ENCODE measurements at regions not wholly inside any gene's neighbourhood (a gene's known extent, or its start where the extent isn't known, plus 50 kb on each side); places are given as distances from the start of the nearest gene placed in this dataset.

DNA sequence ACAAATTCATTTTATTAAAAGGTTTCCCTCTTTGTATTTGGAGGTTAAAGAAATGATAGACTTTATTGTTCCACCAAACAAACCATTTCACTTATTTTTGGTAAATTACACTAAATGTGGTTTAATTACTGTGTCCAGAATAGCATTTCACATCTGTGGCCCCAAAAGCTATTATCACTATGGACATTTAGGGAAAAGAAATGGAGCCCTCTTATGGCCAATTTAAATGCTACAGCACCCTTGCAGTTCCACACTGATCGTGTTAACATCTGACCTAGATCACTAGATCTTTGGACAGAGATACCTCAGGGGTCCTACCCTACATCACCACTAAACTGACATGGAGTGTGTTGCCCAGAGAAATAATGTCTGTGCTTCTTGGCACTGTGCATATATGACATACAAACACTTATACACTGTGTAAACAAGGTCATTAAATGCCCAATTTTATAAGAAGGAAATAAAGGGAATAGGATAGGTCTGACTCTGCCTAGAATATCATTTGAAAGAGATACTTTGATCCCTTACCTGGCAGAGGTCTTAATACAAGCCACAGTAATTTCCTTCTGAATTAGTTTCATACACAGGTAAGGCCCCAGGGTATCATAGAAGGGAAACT is 163.9 kb downstream of the KDR start:
- Histone ChIP-seq H3K4me3 (ENCODE audit: insufficient read depth, low read depth, low read length) (no peak overlapping the region), H3K27me3 (ENCODE audit: control insufficient read depth, insufficient read depth, low read length) (no peaks in the 10 kb centered on the region), H3K36me3 (replicated peaks; ENCODE audit: control insufficient read depth, insufficient read depth, low read length) (no peaks in the 10 kb centered on the region)
- peak; percentile 22 for DNase-seq

DNA sequence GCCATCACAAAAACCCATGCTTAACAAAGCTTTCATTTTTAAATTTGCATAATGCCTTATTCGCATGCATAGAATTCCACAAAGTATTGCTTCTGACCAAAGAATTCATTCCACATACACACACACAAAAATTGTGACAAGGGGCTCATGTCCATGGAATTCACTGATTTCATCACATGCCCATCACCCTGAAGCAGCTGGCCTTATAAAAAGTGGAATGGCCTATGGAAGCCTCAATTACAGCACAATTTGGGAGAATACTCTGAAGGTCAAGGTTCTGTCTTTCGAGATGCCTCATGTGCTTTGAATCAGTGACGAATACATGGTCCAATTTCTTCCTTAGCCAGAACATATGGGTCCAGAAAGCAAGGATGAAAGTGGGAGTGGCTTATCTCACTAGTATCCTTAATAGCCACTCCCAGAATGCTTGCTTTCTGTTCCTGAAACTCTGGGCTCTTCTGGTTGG is 165.7 kb downstream of the KDR start:
- Histone ChIP-seq H3K36me3 (replicated peaks; ENCODE audit: control insufficient read depth, insufficient read depth, low read length) (no peaks in the 10 kb centered on the region), H3K4me3 (ENCODE audit: insufficient read depth, low read depth, low read length) (no peak overlapping the region), H3K27me3 (ENCODE audit: control insufficient read depth, insufficient read depth, low read length) (no peaks in the 10 kb centered on the region)
- no peak for DNase-seq

DNA sequence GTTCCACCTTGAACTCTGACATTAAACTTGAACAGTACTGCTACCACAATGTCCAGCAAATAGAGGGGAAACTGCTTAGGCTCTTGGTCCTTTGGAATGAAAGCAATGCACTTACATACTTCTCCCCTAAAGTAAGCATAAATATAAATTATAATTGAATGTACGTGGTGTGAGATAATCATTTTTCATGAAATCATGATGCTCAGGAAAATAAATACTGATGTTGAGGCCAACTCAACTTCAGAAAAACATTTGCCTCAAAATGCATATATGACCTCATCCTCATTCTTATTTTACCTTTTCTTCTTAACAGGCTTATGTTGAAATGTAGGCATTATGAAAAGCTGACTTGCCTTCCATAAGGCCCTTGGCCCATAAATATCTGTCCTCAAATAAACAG is 166.3 kb downstream of the KDR start:
- no peaks in the 10 kb centered on the region for H3K27me3 ChIP-seq (ENCODE audit: control insufficient read depth, insufficient read depth, low read length)
- DNase-seq = no peak
- no peak overlapping the region for H3K4me3 ChIP-seq (ENCODE audit: insufficient read depth, low read depth, low read length)
- H3K36me3 ChIP-seq (replicated peaks; ENCODE audit: control insufficient read depth, insufficient read depth, low read length) = no peaks in the 10 kb centered on the region

- DNase-seq = no peak
- H3K27me3 ChIP-seq (ENCODE audit: control insufficient read depth, insufficient read depth, low read length) = no peaks in the 10 kb centered on the region
- H3K36me3 ChIP-seq (replicated peaks; ENCODE audit: control insufficient read depth, insufficient read depth, low read length) = no peaks in the 10 kb centered on the region
- no peak overlapping the region for H3K4me3 ChIP-seq (ENCODE audit: insufficient read depth, low read depth, low read length)
These were observed 167.2 kb downstream of the KDR start for GRCh38 chr4:54958236-54958635.

GRCh38 chr4:54954656-54955388 is 170.6 kb downstream of the KDR start:
- Histone ChIP-seq H3K4me3 (ENCODE audit: insufficient read depth, low read depth, low read length) (no peak overlapping the region), H3K27me3 (ENCODE audit: control insufficient read depth, insufficient read depth, low read length) (no peaks in the 10 kb centered on the region), H3K36me3 (replicated peaks; ENCODE audit: control insufficient read depth, insufficient read depth, low read length) (no peaks in the 10 kb centered on the region)
- DNase-seq = no peak

GRCh38 chr4:54946741-54947140 is 178.7 kb downstream of the KDR start:
- H3K27me3 ChIP-seq (ENCODE audit: control insufficient read depth, insufficient read depth, low read length) = no peaks in the 10 kb centered on the region
- no peaks in the 10 kb centered on the region for H3K36me3 ChIP-seq (replicated peaks; ENCODE audit: control insufficient read depth, insufficient read depth, low read length)
- no peak for DNase-seq
- H3K4me3 ChIP-seq (ENCODE audit: insufficient read depth, low read depth, low read length) = no peak overlapping the region

DNA sequence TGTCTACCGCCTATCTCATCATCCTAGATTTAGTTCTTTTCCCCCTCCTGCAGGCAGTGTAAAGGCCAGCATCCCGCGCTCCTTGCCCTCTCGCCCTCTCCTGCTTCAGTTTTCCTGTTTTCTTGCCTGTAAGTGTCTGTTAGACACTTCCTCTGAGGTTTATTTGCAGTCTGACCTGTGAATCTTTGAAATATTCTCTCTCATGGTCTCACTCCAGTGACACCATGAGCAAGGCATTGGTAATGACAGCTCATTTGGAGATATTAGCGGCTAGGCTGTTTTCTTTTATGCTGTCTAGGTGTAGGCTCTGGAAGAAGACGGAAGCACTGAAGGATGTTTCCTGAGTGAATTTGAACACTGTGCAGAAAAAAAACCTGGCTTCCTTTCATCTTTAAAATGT is 179.6 kb downstream of the KDR start:
- DNase-seq = no peak
- no peaks in the 10 kb centered on the region for H3K27me3 ChIP-seq (ENCODE audit: control insufficient read depth, insufficient read depth, low read length)
- H3K36me3 ChIP-seq (replicated peaks; ENCODE audit: control insufficient read depth, insufficient read depth, low read length) = no peaks in the 10 kb centered on the region
- no peak overlapping the region for H3K4me3 ChIP-seq (ENCODE audit: insufficient read depth, low read depth, low read length)

DNA sequence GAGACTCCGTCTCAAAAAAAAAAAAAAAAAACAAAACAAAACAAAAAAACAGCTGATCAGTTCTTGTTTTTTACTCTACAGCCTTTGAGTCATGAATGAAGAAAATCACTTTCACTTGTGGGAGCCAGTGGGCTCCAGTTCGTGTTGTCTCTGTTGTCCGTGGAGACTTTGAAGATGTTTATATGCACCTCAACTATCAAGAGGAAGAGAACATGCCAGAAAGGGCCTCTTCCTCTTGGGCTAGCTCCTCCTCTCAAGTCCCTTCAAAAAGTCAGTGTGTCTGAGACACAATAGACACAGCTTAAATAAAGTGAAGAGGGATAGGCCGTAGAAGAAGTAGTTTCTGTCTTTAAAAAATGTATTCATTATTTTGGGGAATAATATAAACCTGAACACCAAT is 182.7 kb downstream of the KDR start:
- Histone ChIP-seq H3K36me3 (replicated peaks; ENCODE audit: control insufficient read depth, insufficient read depth, low read length) (no peaks in the 10 kb centered on the region), H3K4me3 (ENCODE audit: insufficient read depth, low read depth, low read length) (no peak overlapping the region), H3K27me3 (ENCODE audit: control insufficient read depth, insufficient read depth, low read length) (no peaks in the 10 kb centered on the region)
- DNase-seq = no peak

GRCh38 chr4:54941994-54942552 is 183.3 kb downstream of the KDR start:
- no peak overlapping the region for H3K4me3 ChIP-seq (ENCODE audit: insufficient read depth, low read depth, low read length)
- no peaks in the 10 kb centered on the region for H3K27me3 ChIP-seq (ENCODE audit: control insufficient read depth, insufficient read depth, low read length)
- DNase-seq = no peak
- H3K36me3 ChIP-seq (replicated peaks; ENCODE audit: control insufficient read depth, insufficient read depth, low read length) = no peaks in the 10 kb centered on the region

GRCh38 chr4:54940996-54941865 is 184.2 kb downstream of the KDR start:
- no peaks in the 10 kb centered on the region for H3K36me3 ChIP-seq (replicated peaks; ENCODE audit: control insufficient read depth, insufficient read depth, low read length)
- H3K27me3 ChIP-seq (ENCODE audit: control insufficient read depth, insufficient read depth, low read length) = no peaks in the 10 kb centered on the region
- no peak for DNase-seq
- no peak overlapping the region for H3K4me3 ChIP-seq (ENCODE audit: insufficient read depth, low read depth, low read length)

- Histone ChIP-seq H3K36me3 (replicated peaks; ENCODE audit: control insufficient read depth, insufficient read depth, low read length) (no peaks in the 10 kb centered on the region), H3K27me3 (ENCODE audit: control insufficient read depth, insufficient read depth, low read length) (no peaks in the 10 kb centered on the region), H3K4me3 (ENCODE audit: insufficient read depth, low read depth, low read length) (no peak overlapping the region)
- no peak for DNase-seq
These were observed 187.9 kb downstream of the KDR start for GRCh38 chr4:54937501-54937900.

DNA sequence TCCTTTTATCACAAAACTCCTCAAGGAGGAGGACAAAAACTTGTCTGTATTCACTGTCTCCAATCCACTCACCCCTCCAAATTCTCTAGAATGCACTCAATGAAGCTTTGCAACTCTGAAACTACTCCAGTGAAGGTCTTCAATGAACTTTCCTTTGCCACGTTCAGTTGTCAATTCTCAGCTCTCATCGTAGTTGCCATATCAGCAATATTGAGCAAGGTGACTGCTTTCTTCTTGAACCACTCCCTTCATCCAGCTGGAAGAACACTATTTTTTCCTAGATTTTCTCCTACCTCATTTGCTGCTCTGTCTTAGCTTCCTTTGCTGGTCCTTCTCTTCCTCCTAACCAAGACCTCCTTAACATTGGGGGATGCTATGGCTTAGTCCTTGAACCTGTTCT is 191.8 kb downstream of the KDR start:
- DNase-seq = no peak
- no peaks in the 10 kb centered on the region for H3K36me3 ChIP-seq (replicated peaks; ENCODE audit: control insufficient read depth, insufficient read depth, low read length)
- no peaks in the 10 kb centered on the region for H3K27me3 ChIP-seq (ENCODE audit: control insufficient read depth, insufficient read depth, low read length)
- no peak overlapping the region for H3K4me3 ChIP-seq (ENCODE audit: insufficient read depth, low read depth, low read length)

- H3K36me3 ChIP-seq (replicated peaks; ENCODE audit: control insufficient read depth, insufficient read depth, low read length) = no peaks in the 10 kb centered on the region
- no peaks in the 10 kb centered on the region for H3K27me3 ChIP-seq (ENCODE audit: control insufficient read depth, insufficient read depth, low read length)
- DNase-seq = no peak
- no peak overlapping the region for H3K4me3 ChIP-seq (ENCODE audit: insufficient read depth, low read depth, low read length)
These were observed 195.2 kb downstream of the KDR start for GRCh38 chr4:54930226-54930625.

- DNase-seq = no peak
- Histone ChIP-seq H3K36me3 (replicated peaks; ENCODE audit: control insufficient read depth, insufficient read depth, low read length) (no peaks in the 10 kb centered on the region), H3K27me3 (ENCODE audit: control insufficient read depth, insufficient read depth, low read length) (no peaks in the 10 kb centered on the region), H3K4me3 (ENCODE audit: insufficient read depth, low read depth, low read length) (no peak overlapping the region)
These were observed 195.9 kb downstream of the KDR start for GRCh38 chr4:54929459-54929858.

All from H7 (cell line).